GM12865 (cell line): ENCODE measurements at regions not wholly inside any gene's neighbourhood (a gene's known extent, or its start where the extent isn't known, plus 50 kb on each side); places are given as distances from the start of the nearest gene placed in this dataset.
A peak's percentile ranks its signal among the peaks of the same experiment; 100 is the strongest.
"Not testable (repeated sequence)": the region's sequence is repeated elsewhere in the genome, so short reads cannot be mapped to it uniquely, and the experiment has no call there.

Experiments
- DNase-seq: peaks from one replicate; pipeline ENCODE4 v3.0.0; 2010; ENCODE audit warnings: low read depth
- H3K4me3 ChIP-seq: 2 replicates; pipeline ENCODE4 v1.5.1; 2011; ENCODE audit warnings: mild to moderate bottlenecking, low read depth, low read length, control low read depth
- CTCF ChIP-seq: IDR thresholded peaks from 2 replicates; pipeline ENCODE4 v1.5.1; 2011; ENCODE audit warnings: low read length, control low read depth, low read depth, inconsistent platforms; ENCODE audit not compliant: insufficient read depth; ENCODE audit errors: missing control alignments

GRCh38 chr17:77620282-77620681 is 338.2 kb upstream of the TNRC6C start:
- DNase-seq: no peak
- no peak for TF ChIP-seq CTCF
- no peak overlapping the region for H3K4me3 ChIP-seq

- not testable (repeated sequence) for H3K4me3 ChIP-seq, DNase-seq
Observed at GRCh38 chr17:77622084-77622483, 336.4 kb upstream of the TNRC6C start.

- no peak for DNase-seq
- no peak overlapping the region for H3K4me3 ChIP-seq
- no peak for TF ChIP-seq CTCF
Observed at GRCh38 chr17:77622647-77623046, 335.9 kb upstream of the TNRC6C start.

GRCh38 chr17:77623321-77623720 is 335.2 kb upstream of the TNRC6C start:
- H3K4me3 ChIP-seq, DNase-seq: not testable (repeated sequence)

GRCh38 chr17:77628035-77628434 is 330.5 kb upstream of the TNRC6C start:
- H3K4me3 ChIP-seq: no peak overlapping the region
- TF ChIP-seq CTCF: no peak

GRCh38 chr17:77629284-77629683 is 329.2 kb upstream of the TNRC6C start:
- not testable (repeated sequence) for DNase-seq, H3K4me3 ChIP-seq

More at GRCh38 chr17:77628035-77628434, 330.5 kb upstream of the TNRC6C start:
- no peak for DNase-seq

- no peak for DNase-seq
- TF ChIP-seq CTCF: no peak
- H3K4me3 ChIP-seq: no peak overlapping the region
Observed at GRCh38 chr17:77631307-77631706, 327.2 kb upstream of the TNRC6C start.

- no peak for TF ChIP-seq CTCF
- no peak overlapping the region for H3K4me3 ChIP-seq
- no peak for DNase-seq
Observed at GRCh38 chr17:77632619-77633018, 325.9 kb upstream of the TNRC6C start.

GRCh38 chr17:77634710-77635109 is 323.8 kb upstream of the TNRC6C start:
- no peak for TF ChIP-seq CTCF
- DNase-seq: peak; percentile 73
- no peak overlapping the region for H3K4me3 ChIP-seq
